ENCODE measurements at regions not wholly inside any gene's neighbourhood (a gene's known extent, or its start where the extent isn't known, plus 50 kb on each side); places are given as distances from the start of the nearest gene placed in this dataset.
A peak's percentile ranks its signal among the peaks of the same experiment; 100 is the strongest.

DNA sequence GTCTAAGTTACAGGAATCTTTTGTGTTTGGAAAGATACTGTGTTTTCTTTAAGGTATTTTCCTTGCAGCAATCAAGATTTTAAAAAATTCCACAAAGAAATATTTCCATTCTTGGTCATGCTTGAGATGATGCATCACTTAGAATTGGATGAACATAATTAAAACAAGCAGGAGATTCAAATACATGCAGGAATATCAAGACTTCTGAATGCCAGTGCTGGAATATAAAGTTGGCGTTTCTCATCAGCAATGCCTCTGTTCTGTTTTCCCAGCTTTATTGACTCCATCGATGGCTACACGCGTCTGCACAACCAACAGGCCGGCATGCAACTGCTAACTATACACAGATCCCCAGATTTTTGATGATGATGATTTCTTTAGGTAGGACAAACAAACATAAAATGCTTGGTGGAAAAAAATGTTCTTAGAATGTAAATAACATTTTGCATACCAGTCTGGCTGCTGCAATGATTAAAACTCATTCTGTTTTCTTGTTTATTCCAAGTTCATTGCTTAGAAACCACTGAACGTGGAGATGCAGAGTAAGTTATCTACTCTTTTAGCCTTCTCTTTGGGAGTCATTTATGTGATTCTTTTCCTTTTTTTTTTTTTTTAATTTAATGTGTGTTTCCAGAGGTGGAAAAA is 91.3 kb upstream of the FAM171A1 start:
- intact Hi-C loops (cut with DNase I, micrococcal nuclease), result no loop called here
- DNase-seq (no peak), ATAC-seq (no peak)

DNA sequence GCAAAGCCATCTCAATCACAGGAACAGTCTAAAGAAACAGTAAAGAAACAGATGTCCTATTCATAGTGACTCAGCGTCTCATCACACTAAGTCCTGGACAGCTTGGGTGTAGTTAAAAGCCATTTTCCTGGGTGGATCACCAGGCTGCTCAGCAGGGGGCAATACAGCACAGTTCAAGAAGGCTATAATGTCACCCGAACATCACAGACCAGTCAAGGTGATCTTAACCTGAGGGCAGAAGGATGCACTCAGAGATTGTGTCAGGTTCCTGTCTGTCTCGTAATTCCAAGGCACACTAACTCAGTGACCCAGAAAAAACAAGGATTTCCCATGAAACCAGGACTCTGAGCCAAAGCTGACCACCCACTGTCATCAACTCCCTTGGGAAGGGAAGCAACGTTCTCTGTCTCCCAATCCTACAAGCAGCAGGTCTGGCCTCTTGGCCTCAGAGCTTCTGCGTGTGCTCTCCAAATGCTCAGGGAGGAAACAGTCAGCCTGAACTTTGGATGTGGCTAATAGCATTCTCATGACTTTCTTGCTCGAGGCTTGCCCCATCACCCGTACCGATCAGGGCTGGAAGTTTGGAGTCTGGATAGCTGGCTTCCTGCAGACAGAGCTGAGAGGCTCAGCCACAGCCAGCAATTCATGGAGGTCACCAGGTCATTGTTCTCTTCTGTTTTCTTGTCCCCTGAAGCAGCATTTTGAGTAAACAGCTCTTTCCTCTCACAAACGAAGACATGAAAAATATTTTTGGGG is 90.4 kb upstream of the FAM171A1 start:
- ATAC-seq, result peak; percentile 82
- DNase-seq, result peak in 1 of 2 donors; percentile 16

DNA sequence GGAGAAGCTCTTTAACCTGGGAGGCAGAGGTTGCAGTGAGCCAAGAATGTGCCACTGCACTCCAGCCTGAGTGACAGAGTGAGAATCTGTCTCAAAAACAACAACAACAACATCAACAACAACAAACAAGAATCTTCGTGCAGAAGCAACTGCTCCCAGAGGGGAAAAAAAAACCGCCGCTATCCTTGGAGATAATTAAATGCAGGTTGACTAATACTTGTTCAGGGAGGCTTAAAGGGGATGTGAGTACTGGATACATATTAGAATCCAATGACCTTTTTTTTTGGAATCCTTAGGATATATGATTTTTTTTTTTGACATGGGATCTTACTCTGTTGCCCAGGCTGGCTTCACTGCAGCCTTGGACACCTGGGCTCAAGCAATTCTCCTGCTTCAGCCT is 89.6 kb upstream of the FAM171A1 start:
- no peak for DNase-seq
- intact Hi-C loops (cut with DNase I, micrococcal nuclease), result no loop called here
- ATAC-seq, result no peak

More for the DNA sequence above, 90.4 kb upstream of the FAM171A1 start:
- intact Hi-C loops (cut with DNase I, micrococcal nuclease), result no loop called here

DNA sequence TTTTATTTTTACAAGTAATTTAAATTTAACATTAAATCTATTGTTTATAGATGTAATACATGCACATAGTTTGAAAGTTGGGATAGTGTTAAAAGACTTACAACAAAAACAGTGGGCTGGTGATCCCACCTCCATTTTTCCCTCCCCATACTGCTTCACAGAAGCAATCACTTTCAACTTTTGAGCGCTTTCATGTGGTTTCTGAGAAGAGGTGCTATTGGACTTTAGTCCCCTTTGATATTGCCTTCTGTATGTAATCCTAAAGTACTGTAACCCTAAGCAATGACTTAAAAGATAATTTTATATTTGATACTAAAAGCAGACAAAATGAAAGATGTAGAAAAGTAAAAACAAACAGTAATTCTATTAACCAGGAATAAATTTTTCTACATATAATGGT is 88.1 kb upstream of the FAM171A1 start:
- DNase-seq (no peak), ATAC-seq (no peak)
- intact Hi-C loops (cut with DNase I, micrococcal nuclease), result no loop called here

DNA sequence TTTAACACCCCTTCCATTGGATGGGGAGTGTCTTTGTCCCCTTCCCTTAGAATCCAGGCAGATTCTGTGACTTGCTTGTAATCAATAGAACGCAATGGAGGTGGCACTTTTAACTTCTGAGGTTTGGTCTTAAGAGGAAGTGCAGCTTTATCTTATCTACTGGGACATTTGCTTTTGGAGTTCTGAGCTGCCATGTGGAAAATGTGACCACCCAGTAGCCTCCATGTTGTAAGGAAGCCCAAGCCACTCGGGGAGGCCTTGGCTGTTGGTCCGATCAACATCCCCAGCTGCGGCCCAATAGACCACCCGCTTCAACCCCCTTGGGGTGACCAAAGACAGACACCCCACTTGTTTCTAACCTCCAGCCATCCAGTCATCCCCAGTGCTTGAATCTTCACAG is 86.3 kb upstream of the FAM171A1 start:
- DNase-seq, result no peak
- intact Hi-C loops (cut with DNase I, micrococcal nuclease), result no loop called here
- no peak for ATAC-seq

DNA sequence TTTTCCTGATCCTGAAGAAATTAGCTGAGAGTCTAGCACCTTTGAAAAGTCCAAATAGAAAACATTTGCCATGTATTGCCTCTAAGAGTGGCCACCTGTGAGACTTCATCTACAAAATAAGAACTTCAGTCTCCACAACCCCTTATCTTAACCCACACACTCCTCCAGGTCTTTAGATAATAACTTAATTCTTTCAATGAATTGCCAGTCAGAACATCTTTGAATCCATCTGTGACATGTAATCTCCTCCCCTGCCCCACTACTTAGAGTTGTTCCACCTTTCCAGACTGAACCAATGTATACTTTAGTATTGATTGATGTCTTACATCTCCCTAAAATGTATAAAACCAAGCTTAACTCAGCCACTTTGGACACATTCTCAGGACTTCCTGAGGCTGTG is 84.4 kb upstream of the FAM171A1 start:
- DNase-seq, result no peak
- no peak for ATAC-seq
- intact Hi-C loops (cut with DNase I, micrococcal nuclease), result no loop called here

DNA sequence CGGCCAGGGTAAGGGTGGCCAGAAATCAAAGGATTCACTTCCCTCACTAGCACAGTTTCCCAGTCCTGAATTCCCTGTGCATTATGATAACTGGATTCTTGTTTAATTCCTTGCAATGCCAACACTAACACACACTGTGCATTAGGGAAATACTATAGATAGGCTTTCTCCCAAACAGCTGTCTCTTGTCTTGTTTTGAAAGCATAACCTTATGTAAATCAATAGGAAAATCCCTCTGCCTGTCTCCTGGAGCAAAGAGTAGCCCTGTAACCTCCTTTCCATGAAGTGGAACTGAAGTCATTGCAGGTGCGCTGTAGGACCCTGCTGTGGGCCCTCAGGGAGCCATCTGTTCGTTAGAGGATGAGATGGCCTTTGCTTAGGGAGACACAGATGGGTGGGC is 82.8 kb upstream of the FAM171A1 start:
- no peak for DNase-seq
- intact Hi-C loops (cut with DNase I, micrococcal nuclease), result no loop called here
- no peak for ATAC-seq

DNA sequence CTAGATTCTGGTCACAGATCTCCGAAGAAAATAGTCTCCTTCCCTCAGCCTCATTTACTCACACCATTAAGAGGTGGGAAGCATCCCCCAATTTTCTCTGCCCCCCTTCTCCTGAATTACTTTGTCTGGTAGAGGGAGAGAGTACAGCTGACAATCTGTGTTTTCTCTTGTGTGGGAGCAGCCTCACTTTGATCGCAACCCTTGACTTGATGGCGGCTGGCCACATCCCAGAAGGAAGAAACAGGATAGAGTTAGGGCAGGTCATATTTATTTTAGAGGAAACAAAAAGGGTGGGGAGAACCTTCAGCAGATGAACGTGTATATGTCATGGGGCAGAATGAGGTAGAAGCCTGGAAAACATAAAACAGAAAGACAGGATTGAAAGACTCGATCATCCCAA is 82.4 kb upstream of the FAM171A1 start:
- ATAC-seq (peak; percentile 40), DNase-seq (no peak)
- intact Hi-C loops (cut with DNase I, micrococcal nuclease), result no loop called here

DNA sequence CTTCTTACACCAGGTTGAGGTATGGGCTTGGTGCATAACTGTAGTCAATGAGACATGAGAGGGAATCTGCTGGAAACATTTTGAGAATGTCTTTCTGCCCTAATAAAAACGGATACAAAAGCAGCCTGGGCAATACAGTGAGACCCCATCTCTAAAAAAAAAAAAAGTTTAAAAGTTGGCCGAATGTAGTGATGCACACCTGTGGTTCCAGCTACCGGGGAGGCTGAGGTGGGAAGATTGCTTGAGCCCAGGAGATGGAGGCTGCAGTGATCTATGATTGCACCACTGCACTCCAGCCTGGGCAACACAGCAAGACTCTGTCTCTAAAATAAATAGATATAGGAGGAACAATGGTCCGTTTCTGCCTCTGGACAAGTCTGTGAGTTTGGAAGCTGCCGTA is 81.5 kb upstream of the FAM171A1 start:
- intact Hi-C loops (cut with DNase I, micrococcal nuclease), result no loop called here
- no peak for ATAC-seq
- no peak for DNase-seq

DNA sequence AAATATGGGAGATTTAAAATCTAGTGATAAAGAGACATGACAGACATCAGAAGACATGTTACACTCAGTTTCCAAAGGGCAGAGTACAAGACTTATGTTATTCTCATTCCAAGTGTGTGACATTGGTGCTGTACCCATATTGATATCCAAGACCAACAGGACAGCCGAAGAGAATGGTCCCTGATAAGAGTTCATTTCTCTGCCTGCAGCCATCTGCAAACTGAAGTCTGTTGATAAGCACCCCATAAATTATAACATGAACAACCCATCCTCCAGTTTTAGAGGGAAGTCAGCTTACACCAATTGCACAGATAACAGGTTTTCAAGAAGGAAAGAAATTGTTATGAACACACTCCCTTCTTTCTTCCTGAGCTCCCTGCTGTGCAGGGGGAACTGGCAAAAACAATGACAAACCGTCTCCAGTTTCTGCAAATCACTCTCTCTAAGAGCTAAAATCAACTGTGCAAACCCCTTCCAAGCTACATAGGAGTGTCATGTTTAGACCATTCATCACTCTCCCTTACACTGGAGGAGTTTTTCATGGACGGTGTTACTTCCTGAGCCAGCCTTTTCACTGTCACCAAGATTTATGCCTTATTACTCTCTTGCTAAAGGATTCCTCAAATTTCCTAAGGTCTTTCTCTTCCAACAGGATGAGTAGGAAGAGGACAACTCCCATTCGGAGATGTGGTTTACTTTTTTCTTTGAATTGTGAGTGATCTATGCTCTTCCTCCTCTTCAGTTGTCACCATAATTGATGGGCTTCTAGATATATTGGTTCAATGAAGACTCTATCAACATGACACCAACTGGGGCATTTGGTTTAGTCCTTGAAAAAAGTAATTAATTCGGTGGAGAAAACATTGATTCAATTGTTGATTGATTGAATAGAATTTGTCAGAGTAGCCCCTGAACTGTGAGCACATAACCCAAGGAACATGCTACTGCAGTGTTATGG is 80.3 kb upstream of the FAM171A1 start:
- ATAC-seq (no peak), DNase-seq (no peak)
- intact Hi-C loops (cut with DNase I, micrococcal nuclease), result no loop called here

DNA sequence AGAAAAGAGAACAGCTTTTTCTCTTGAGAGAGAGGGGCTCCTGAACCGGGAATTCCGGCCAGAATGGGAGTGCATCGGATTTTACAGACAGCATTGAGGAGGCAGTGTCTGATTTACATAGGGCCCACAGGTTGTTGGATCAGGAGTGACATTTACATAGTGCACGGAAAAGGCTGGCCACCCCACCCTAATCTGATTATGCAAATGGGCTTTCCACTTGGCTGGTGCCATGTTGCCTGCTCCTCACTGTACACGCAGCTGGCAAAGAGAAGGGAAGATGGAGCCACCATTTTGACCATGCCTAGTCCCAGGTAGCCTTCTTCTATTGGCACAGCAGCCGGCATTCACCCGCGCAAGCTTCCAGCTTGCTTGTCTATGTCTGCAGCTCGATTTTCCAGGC is 77.5 kb upstream of the FAM171A1 start:
- ATAC-seq (no peak), DNase-seq (no peak)
- intact Hi-C loops (cut with DNase I, micrococcal nuclease), result no loop called here

DNA sequence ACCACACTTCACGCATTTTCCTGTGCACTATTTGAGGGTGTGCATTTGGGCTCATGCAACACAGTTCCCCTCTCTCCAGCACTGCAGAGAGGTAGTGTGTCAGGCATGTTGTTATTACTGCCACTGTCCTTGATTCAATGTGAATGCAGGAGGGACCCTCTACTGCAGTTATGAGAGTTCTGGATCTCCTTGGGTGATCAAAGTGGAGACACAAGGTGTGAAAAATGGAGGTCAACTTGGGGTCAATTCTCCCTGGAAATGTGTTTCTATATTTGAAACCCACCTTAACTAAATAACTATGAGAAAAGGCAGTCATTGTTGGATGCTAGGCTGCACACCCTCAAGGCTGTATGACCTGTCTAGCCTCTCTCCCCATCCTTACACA is 73.9 kb upstream of the FAM171A1 start:
- DNase-seq, result no peak
- intact Hi-C loops (cut with DNase I, micrococcal nuclease), result no loop called here
- ATAC-seq, result no peak

DNA sequence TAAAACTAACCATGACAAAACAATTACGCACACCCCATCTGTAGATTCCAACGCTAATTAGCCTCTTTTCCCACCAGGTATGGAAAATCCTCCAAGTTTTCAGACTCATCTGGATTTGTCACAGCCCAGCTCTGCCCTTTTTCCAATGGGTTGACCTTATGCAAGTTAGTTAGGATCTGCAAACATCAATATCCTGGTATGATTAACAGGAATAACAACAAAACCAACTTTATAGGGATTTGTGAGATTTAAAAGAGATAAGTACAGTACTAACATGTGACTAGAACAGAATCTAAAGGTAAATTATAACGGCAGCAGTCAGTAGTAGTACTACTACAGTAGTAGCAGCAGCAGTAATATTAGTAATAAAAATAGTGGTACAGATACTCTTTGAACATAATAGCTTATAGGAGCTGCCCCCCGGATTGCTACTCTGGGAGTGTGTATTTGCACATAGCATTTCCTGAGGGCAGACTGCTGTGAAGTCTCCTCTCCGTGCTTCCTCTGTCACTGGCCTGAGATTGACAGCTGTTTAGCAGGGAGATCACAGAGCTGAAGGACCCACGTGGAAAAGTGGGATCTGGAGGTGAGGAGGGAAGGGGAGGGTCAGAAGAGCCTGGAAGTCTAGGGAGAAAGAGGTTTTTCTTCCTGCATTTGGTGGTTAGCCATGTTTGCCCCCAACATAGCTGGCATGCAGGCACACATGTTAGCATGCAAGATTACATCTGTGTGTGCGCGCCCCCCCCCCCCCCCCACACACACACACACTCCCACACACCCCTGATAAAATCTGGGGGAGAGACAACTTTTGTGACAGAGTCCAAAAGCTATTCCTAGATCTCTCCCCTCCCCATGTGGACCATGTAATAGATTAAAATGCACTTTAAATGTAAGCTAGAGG is 73.3 kb upstream of the FAM171A1 start:
- ATAC-seq, result no peak
- intact Hi-C loops (cut with DNase I, micrococcal nuclease), result no loop called here
- DNase-seq, result no peak

DNA sequence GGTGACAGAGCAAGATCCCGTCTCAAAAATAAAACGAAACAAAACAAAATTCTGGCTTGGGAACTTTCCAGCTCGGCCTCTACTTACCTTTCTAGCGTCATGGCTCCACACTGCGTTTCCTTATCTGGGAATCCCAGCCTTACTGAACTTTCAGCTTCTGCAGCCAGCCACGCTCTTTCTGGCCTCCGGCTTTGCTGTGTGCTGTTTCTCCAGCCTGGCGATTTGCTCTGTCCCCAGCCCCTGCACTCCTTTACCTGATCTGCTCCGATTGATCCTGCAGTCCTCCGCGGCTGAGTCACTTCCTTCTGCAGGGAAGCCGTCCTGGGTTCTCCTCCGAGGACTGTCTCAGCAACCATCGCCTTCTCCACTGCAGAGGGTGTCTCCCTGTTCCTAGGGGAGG is 71.0 kb upstream of the FAM171A1 start:
- intact Hi-C loops (cut with DNase I, micrococcal nuclease), result no loop called here
- DNase-seq, result no peak
- no peak for ATAC-seq

DNA sequence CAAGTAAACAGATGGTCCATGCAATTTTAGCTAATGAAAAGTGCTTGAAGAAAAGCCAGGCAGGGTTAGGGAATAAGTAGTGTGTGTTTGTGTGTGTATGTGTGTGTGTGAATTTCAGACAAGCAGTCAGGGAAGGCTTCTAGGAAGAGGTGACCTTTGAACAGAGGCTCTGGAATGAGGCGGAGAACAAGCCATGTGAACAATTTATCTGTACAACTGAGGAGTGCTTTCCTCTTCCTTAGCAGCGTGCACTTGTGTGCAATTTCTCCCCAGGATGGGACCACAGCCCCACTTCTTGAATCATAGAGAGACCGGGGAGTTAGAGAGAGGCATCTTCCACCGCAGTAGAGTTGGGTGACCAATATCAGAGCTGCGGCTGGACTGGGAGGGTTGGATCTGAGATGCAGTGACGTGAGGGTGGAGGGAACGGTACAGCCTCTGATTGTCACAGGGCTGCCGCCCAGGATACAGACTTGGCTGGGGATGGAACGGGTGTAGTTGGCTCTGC is 69.2 kb upstream of the FAM171A1 start:
- intact Hi-C loops (cut with DNase I, micrococcal nuclease), result no loop called here
- DNase-seq (no peak), ATAC-seq (no peak)

DNA sequence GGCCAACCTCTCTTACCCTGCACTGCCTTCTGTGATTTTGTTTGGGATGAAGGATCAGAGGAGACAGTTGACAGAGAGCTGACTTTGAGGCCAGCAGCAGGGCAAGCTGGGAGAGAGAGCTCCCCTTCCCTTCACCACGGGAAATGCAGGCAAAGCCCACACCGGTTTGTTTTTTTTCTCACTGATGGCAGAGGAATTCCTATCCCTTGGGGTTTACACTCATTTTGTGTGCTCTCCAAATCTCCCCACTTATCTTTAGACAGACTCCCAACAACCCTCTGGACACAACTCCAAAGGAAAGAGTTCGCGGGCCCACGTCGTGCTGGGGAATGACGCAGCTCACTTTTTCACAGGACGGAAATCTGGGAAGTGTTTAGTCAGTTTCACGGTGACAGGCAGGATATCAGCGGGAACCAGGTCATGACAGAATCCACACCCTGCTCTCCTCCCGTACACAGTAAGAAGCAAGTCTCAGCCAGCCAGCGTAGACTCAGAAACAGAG is 68.3 kb upstream of the FAM171A1 start:
- DNase-seq (peak in 1 of 2 donors; percentile 13), ATAC-seq (peak; percentile 82)
- intact Hi-C loops (cut with DNase I, micrococcal nuclease), result loop anchor here in 1 of 2 donors (10.0 kb wide), 1 partner anchor 385 kb away; no protein-coding TSS in a partner anchor

DNA sequence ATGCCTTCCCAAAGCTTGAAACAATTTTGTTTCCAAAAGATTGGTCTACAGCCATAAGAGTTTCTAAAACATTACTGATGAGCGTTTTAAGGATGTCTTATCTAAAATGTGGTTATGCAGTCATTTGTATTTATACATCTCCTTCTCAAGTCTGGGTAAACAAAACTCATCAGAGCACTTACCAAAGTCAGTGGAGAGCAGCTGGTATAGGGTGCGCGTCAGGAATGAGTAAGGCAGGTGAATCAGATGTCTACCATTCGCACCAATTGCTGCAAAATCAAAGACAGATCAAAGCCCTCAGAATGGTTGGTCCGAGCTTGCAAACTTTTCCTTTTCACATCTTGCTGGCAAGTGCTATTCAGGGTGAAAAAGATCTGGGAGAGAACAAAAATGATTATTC is 65.6 kb upstream of the FAM171A1 start:
- DNase-seq (no peak), ATAC-seq (no peak)
- intact Hi-C loops (cut with DNase I, micrococcal nuclease), result loop anchor here in 1 of 2 donors (10.0 kb wide), 1 partner anchor 388 kb away; no protein-coding TSS in a partner anchor

DNA sequence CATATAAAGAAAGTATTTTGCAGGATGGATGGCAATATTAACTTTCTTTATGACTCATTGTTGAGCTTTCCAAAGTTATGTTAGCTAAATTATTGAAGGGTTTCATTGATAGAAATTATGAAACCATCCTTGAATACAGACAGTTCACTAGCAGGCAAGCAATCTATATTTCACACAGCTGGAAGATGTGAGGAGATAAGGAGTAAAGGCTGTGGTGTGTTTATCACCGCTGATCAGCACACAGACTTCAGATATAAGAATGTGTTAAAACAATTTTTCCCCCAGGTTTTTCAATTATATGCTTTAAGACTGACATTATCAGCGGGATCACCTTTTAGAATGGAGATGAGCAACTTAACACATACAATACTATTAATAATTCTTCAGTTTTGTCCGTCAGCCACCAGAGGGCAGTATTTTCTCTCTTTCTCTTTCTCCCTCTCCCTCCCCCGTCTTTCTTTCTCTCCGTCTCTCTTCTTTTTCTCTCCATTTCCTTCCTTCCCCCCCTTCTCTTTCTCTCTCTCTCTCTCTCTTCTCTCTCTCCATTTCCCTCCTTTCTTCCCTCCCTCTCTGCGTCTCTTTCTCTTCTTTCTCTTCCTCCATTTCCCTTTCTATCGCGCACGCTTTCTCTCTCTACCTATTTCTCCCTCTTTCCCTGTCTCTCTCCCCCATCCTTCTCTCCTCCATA is 62.9 kb upstream of the FAM171A1 start:
- ATAC-seq (peak; percentile 64), DNase-seq (no peak)
- intact Hi-C loops (cut with DNase I, micrococcal nuclease), result loop anchor here in 1 of 2 donors (5.0 to 10.0 kb wide), 2 partner anchors 283 to 391 kb away; partner anchors contain the start of gene ITGA8
